K562 (cell line): ENCODE measurements at regions not wholly inside any gene's neighbourhood (a gene's known extent, or its start where the extent isn't known, plus 50 kb on each side); places are given as distances from the start of the nearest gene placed in this dataset.

Experiments used
- ETV5 ChIP-seq: sonication (generic); formaldehyde crosslinking; IDR thresholded peaks from 2 replicates; pipeline ENCODE4 v1.4.0; 2020; ENCODE audit warnings: low read depth, mild to moderate bottlenecking, missing genetic modification reagents
- FOSL1 ChIP-seq: fragments of 200-800 bp; sonication (Bioruptor generic); conservative IDR thresholded peaks from 2 replicates; pipeline ENCODE4 v1.6.1; 2016; ENCODE audit warnings: missing genetic modification characterization, missing compliant biosample characterization
- FOXK1 ChIP-seq: sonication (generic); formaldehyde crosslinking; IDR thresholded peaks from 2 replicates; pipeline ENCODE4 v1.8.0; 2022; ENCODE audit warnings: missing genetic modification reagents, mild to moderate bottlenecking, borderline replicate concordance
- HMG20B ChIP-seq: fragments of 250-450 bp; sonication (Bioruptor Pico); IDR thresholded peaks from 2 replicates; pipeline ENCODE4 v1.5.0; 2021; ENCODE audit warnings: mild to moderate bottlenecking
- HOMEZ ChIP-seq: fragments of 250-450 bp; sonication (Bioruptor Pico); IDR thresholded peaks from 2 replicates; pipeline ENCODE4 v1.4.0; 2020; ENCODE audit warnings: mild to moderate bottlenecking, moderate library complexity
- IRF9 ChIP-seq: fragments of 450-650 bp; IDR thresholded peaks from 2 replicates; pipeline ENCODE4 v1.6.1; 2016; ENCODE audit warnings: missing biosample characterization, missing genetic modification characterization
- LEF1 ChIP-seq: fragments of 450-650 bp; IDR thresholded peaks from 2 replicates; pipeline ENCODE4 v1.6.1; 2016; ENCODE audit warnings: mild to moderate bottlenecking
- MBD1 ChIP-seq: fragments of 250-450 bp; sonication (Bioruptor Pico); IDR thresholded peaks from 2 replicates; pipeline ENCODE4 v1.8.0; 2022; ENCODE audit warnings: inconsistent platforms
- MEIS2 ChIP-seq: fragments of 450-650 bp; IDR thresholded peaks from 2 replicates; pipeline ENCODE4 v1.6.1; 2014; ENCODE audit warnings: mild to moderate bottlenecking; ENCODE audit not compliant: partially characterized antibody
- NFXL1 ChIP-seq: fragments of 450-650 bp; formaldehyde crosslinking; IDR thresholded peaks from 2 replicates; pipeline ENCODE4 v1.4.0; 2021; ENCODE audit warnings: mild to moderate bottlenecking
- SAFB2 ChIP-seq: fragments of 200-400 bp; formaldehyde crosslinking; IDR thresholded peaks from 2 replicates; pipeline ENCODE4 v1.6.1; 2018; ENCODE audit warnings: borderline replicate concordance, low read length, low read depth, moderate library complexity; ENCODE audit not compliant: severe bottlenecking
- ZNF274 ChIP-seq: IDR thresholded peaks from 2 replicates; pipeline ENCODE4 v1.6.1; 2011; ENCODE audit warnings: low read depth, mild to moderate bottlenecking, low read length, moderate library complexity, borderline replicate concordance
- ZNF444 ChIP-seq: fragments of 250-450 bp; sonication (Bioruptor Pico); IDR thresholded peaks from 2 replicates; pipeline ENCODE4 v1.4.0; 2020; ENCODE audit warnings: mild to moderate bottlenecking, moderate library complexity
- ZNF830 ChIP-seq: fragments of 250-450 bp; sonication (Bioruptor Pico); IDR thresholded peaks from 2 replicates; pipeline ENCODE4 v1.5.0; 2021; ENCODE audit warnings: mild to moderate bottlenecking
- ZSCAN32 ChIP-seq: fragments of 450-650 bp; formaldehyde crosslinking; IDR thresholded peaks from 2 replicates; pipeline ENCODE4 v1.4.0; 2020; ENCODE audit warnings: mild to moderate bottlenecking, moderate library complexity

- TF ChIP-seq IRF9 (tag) (no peak), ETV5 (no peak), ZNF444 (CRISPR knock-in tag) (no peak), ZSCAN32 (CRISPR knock-in tag) (no peak), SAFB2 (no peak), HOMEZ (no peak), NFXL1 (CRISPR knock-in tag) (no peak), ZNF830 (no peak), MBD1 (peak; percentile 74; the same call in 1 of the 2 replicates), HMG20B (no peak), LEF1 (0 out of 2 replicates have a peak, but pooled peaks have one; percentile 12), FOSL1 (tag) (peak; percentile 37; the same call in 1 of the 2 replicates), FOXK1 (no peak), MEIS2 (no peak), ZNF274 (peak; percentile 49; the same call in 1 of the 2 replicates)
These were observed 177.9 kb upstream of the ZNF184 start (continued) for GRCh38 chr6:27650620-27651370.
